WTC11 (cell line): ENCODE measurements at regions not wholly inside any gene's neighbourhood (a gene's known extent, or its start where the extent isn't known, plus 50 kb on each side); places are given as distances from the start of the nearest gene placed in this dataset.

Experiments used
- ATAC-seq: fragments of 200-7000 bp; cut with Tn5 transposase; 2 replicates; pipeline ENCODE4 v1.10.0; 2021; ENCODE audit warnings: mild to moderate bottlenecking, moderate library complexity
- CTCF ChIA-PET: fragments of 300-600 bp; sonication (Branson Sonifier 250); formaldehyde crosslinking; loops from one replicate; lab custom pipeline; 2021; ENCODE audit warnings: antibody characterized with exemption; lab: Charles Lee
- POLR2A ChIA-PET: fragments of 350-600 bp; sonication (Branson Sonifier 250); formaldehyde crosslinking; loops from one replicate; lab custom pipeline; 2021; ENCODE audit warnings: antibody characterized with exemption; lab: Charles Lee
- DNase-seq: peaks from one replicate; pipeline ENCODE4 v3.0.0; 2021; ENCODE audit warnings: low spot score
- H3K27ac Mint-ChIP-seq: 2 replicates; pipeline ENCODE4 v1.8.0; 2021; ENCODE audit warnings: mixed read lengths
- H3K27me3 Mint-ChIP-seq: 2 replicates; pipeline ENCODE4 v1.8.0; 2021; ENCODE audit warnings: low read depth, mild to moderate bottlenecking, moderate library complexity, mixed read lengths
- H3K36me3 Mint-ChIP-seq: 2 replicates; pipeline ENCODE4 v1.8.0; 2021; ENCODE audit warnings: mixed read lengths
- H3K4me1 Mint-ChIP-seq: 2 replicates; pipeline ENCODE4 v1.8.0; 2022; ENCODE audit warnings: mixed read lengths
- H3K4me3 Mint-ChIP-seq: 2 replicates; pipeline ENCODE4 v1.8.0; 2021; ENCODE audit warnings: mild to moderate bottlenecking, moderate library complexity, mixed read lengths
- H3K9me3 Mint-ChIP-seq: 2 replicates; pipeline ENCODE4 v1.8.0; 2021; ENCODE audit warnings: mixed read lengths
- AFF4 ChIP-seq: sonication (generic); formaldehyde crosslinking; IDR thresholded peaks from 2 replicates; pipeline ENCODE4 v1.8.1; 2023; ENCODE audit warnings: mild to moderate bottlenecking, missing genetic modification reagents, borderline replicate concordance
- ATF1 ChIP-seq: sonication (generic); formaldehyde crosslinking; IDR thresholded peaks from 2 replicates; pipeline ENCODE4 v1.8.1; 2023; ENCODE audit warnings: mild to moderate bottlenecking, moderate library complexity, missing genetic modification reagents
- ATF2 ChIP-seq: sonication (generic); formaldehyde crosslinking; IDR thresholded peaks from 2 replicates; pipeline ENCODE4 v1.8.1; 2022; ENCODE audit warnings: low read depth, missing genetic modification reagents, borderline replicate concordance
- CTCF ChIP-seq: fragments of 200-600 bp; IDR thresholded peaks from 2 replicates; pipeline ENCODE4 v1.8.0; 2022; ENCODE audit warnings: antibody characterized with exemption
- E2F4 ChIP-seq: sonication (generic); formaldehyde crosslinking; IDR thresholded peaks from 2 replicates; pipeline ENCODE4 v1.8.1; 2022; ENCODE audit warnings: low read depth, mild to moderate bottlenecking, moderate library complexity, missing genetic modification reagents, borderline replicate concordance
- FOXJ3 ChIP-seq: sonication (generic); formaldehyde crosslinking; IDR thresholded peaks from 2 replicates; pipeline ENCODE4 v1.9.0; 2021; ENCODE audit warnings: missing genetic modification reagents, mild to moderate bottlenecking, borderline replicate concordance
- HMGA2 ChIP-seq: fragments of 250-450 bp; sonication (Bioruptor Pico); IDR thresholded peaks from 2 replicates; pipeline ENCODE4 v1.4.0; 2021; ENCODE audit warnings: mild to moderate bottlenecking, moderate library complexity
- HMGXB4 ChIP-seq: sonication (generic); formaldehyde crosslinking; IDR thresholded peaks from 2 replicates; pipeline ENCODE4 v1.8.1; 2023; ENCODE audit warnings: mild to moderate bottlenecking, moderate library complexity, missing genetic modification reagents
- KAT7 ChIP-seq: sonication (generic); formaldehyde crosslinking; IDR thresholded peaks from 2 replicates; pipeline ENCODE4 v1.8.1; 2023; ENCODE audit warnings: missing genetic modification reagents, mild to moderate bottlenecking, borderline replicate concordance
- MAX ChIP-seq: sonication (generic); formaldehyde crosslinking; IDR thresholded peaks from 2 replicates; pipeline ENCODE4 v1.8.0; 2022; ENCODE audit warnings: mild to moderate bottlenecking, missing genetic modification reagents
- MLX ChIP-seq: sonication (generic); formaldehyde crosslinking; IDR thresholded peaks from 2 replicates; pipeline ENCODE4 v1.8.1; 2023; ENCODE audit warnings: mild to moderate bottlenecking, missing genetic modification reagents, moderate library complexity
- MYBL2 ChIP-seq: sonication (generic); formaldehyde crosslinking; IDR thresholded peaks from 2 replicates; pipeline ENCODE4 v1.8.1; 2023; ENCODE audit warnings: mild to moderate bottlenecking, moderate library complexity, missing genetic modification reagents
- NFE2L1 ChIP-seq: sonication (generic); formaldehyde crosslinking; IDR thresholded peaks from 2 replicates; pipeline ENCODE4 v1.8.1; 2023; ENCODE audit warnings: missing genetic modification reagents
- TEAD1 ChIP-seq: sonication (generic); formaldehyde crosslinking; IDR thresholded peaks from 2 replicates; pipeline ENCODE4 v1.8.0; 2022; ENCODE audit warnings: mild to moderate bottlenecking, missing genetic modification reagents
- ZBTB21 ChIP-seq: sonication (generic); formaldehyde crosslinking; IDR thresholded peaks from 2 replicates; pipeline ENCODE4 v1.8.1; 2023; ENCODE audit warnings: mild to moderate bottlenecking, missing genetic modification reagents, borderline replicate concordance
- ZNF281 ChIP-seq: sonication (generic); formaldehyde crosslinking; IDR thresholded peaks from 2 replicates; pipeline ENCODE4 v1.8.0; 2023; ENCODE audit warnings: mild to moderate bottlenecking, missing genetic modification reagents
- ZNF532 ChIP-seq: fragments of 250-450 bp; sonication (Bioruptor Pico); IDR thresholded peaks from 2 replicates; pipeline ENCODE4 v1.9.0; 2021; ENCODE audit warnings: mild to moderate bottlenecking, borderline replicate concordance

- DNase-seq: no peak
Observed at GRCh38 chrY:19321701-19322100, 422.8 kb downstream of the KDM5D start.

More at GRCh38 chrY:19321701-19322100, 422.8 kb downstream of the KDM5D start:
- Mint-ChIP-seq H3K27ac (no peak overlapping the region), H3K36me3 (peaks cover 30% of the 10 kb centered on the region), H3K9me3 (peaks cover 38% of the 10 kb centered on the region), H3K4me1 (no peaks in the 10 kb centered on the region), H3K4me3 (no peak overlapping the region), H3K27me3 (no peaks in the 10 kb centered on the region)
- TF ChIP-seq ATF1 (CRISPR knock-in tag): no peak
- TF ChIP-seq ZBTB21 (CRISPR knock-in tag): no peak
- TF ChIP-seq ATF2 (CRISPR knock-in tag): no peak
- no peak for TF ChIP-seq CTCF
- no peak for TF ChIP-seq FOXJ3 (CRISPR knock-in tag)
- no peak for TF ChIP-seq KAT7 (CRISPR knock-in tag)
- no peak for TF ChIP-seq MLX (CRISPR knock-in tag)
- TF ChIP-seq HMGA2 (CRISPR knock-in tag): no peak
- TF ChIP-seq AFF4 (CRISPR knock-in tag): no peak
- TF ChIP-seq ZNF281: no peak
- no peak for TF ChIP-seq E2F4 (CRISPR knock-in tag)
- no peak for TF ChIP-seq ZNF532 (CRISPR knock-in tag)
- no peak for TF ChIP-seq HMGXB4
- TF ChIP-seq TEAD1: no peak
- no peak for TF ChIP-seq NFE2L1 (CRISPR knock-in tag)
- TF ChIP-seq MYBL2 (CRISPR knock-in tag): no peak
- no peak for TF ChIP-seq MAX (CRISPR knock-in tag)
- CTCF ChIA-PET: no interaction called here
- POLR2A ChIA-PET: no interaction called here
- ATAC-seq: no peak
